Ascending aorta (tissue), 2 donors: ENCODE measurements at regions not wholly inside any gene's neighbourhood (a gene's known extent, or its start where the extent isn't known, plus 50 kb on each side); places are given as distances from the start of the nearest gene placed in this dataset.

Experiments used
- DNase-seq, 2 donors: peaks; one replicate each; pipeline ENCODE4 v3.0.0-alpha.2; 2019; ENCODE audit warnings: low spot score in 2 of 2
- H3K27ac ChIP-seq, 2 donors: fragments of 200-600 bp; sonication (generic); one replicate each; pipeline ENCODE4 v1.5.1; 2016 to 2017; ENCODE audit warnings: mild to moderate bottlenecking in 1 of 2
- H3K27me3 ChIP-seq: fragments of 200-600 bp; sonication (generic); one replicate; pipeline ENCODE4 v1.5.1; 2017
- H3K36me3 ChIP-seq, 2 donors: fragments of 200-600 bp; sonication (generic); one replicate each; pipeline ENCODE4 v1.5.1; 2016
- H3K4me1 ChIP-seq, 2 donors: fragments of 200-600 bp; sonication (generic); one replicate each; pipeline ENCODE4 v1.5.1; 2016 to 2017; ENCODE audit warnings: mild to moderate bottlenecking in 1 of 2
- H3K4me3 ChIP-seq, 2 donors: fragments of 200-600 bp; sonication (generic); one replicate each; pipeline ENCODE4 v1.5.1; 2016 to 2017; ENCODE audit warnings: mild to moderate bottlenecking in 1 of 2
- H3K9me3 ChIP-seq, 2 donors: fragments of 200-600 bp; sonication (generic); one replicate each; pipeline ENCODE4 v1.5.1; 2016
- CTCF ChIP-seq, 3 experiments: fragments of 200-600 bp in 2 of 3; fragments of 450-650 bp in 1 of 3; sonication (generic) in 2 of 3; IDR thresholded peaks; one replicate each; pipeline ENCODE4 v1.5.1; 2016 to 2019; ENCODE audit warnings: antibody characterized with exemption in 3 of 3, mild to moderate bottlenecking in 1 of 3, moderate library complexity in 1 of 3
- intact Hi-C: fragments of 100-400 bp; cut with DNase I; formaldehyde crosslinking; loops from one replicate; pipeline ENCODE4 v1.15.1; 2023

GRCh38 chr1:4152266-4152665 is 252.2 kb upstream of the C1orf174 start:
- no peak for DNase-seq
- Histone ChIP-seq H3K4me3 (no peak overlapping the region), H3K9me3 (no peaks in the 10 kb centered on the region), H3K27ac (no peak overlapping the region), H3K36me3 (no peaks in the 10 kb centered on the region), H3K27me3 (no peaks in the 10 kb centered on the region), H3K4me1 (no peaks in the 10 kb centered on the region)
- TF ChIP-seq CTCF (IDR thresholded peaks at IDR 0.05): no peak
- intact Hi-C loops: no loop called here

- Histone ChIP-seq H3K27me3 (no peaks in the 10 kb centered on the region), H3K36me3 (no peaks in the 10 kb centered on the region), H3K27ac (no peak overlapping the region), H3K9me3 (no peaks in the 10 kb centered on the region), H3K4me1 (no peaks in the 10 kb centered on the region), H3K4me3 (no peak overlapping the region)
- no peak for TF ChIP-seq CTCF (IDR thresholded peaks at IDR 0.05)
- intact Hi-C loops: no loop called here
- no peak for DNase-seq
Measured at GRCh38 chr1:4153571-4153970, 253.5 kb upstream of the C1orf174 start.

- TF ChIP-seq CTCF (IDR thresholded peaks at IDR 0.05): no peak
- intact Hi-C loops: no loop called here
- Histone ChIP-seq H3K27me3 (no peaks in the 10 kb centered on the region), H3K9me3 (no peaks in the 10 kb centered on the region), H3K4me3 (no peak overlapping the region), H3K4me1 (no peaks in the 10 kb centered on the region), H3K27ac (no peak overlapping the region), H3K36me3 (no peaks in the 10 kb centered on the region)
- DNase-seq: no peak
Measured at GRCh38 chr1:4156241-4156973, 256.3 kb upstream of the C1orf174 start.

- DNase-seq: no peak
- Histone ChIP-seq H3K36me3 (no peaks in the 10 kb centered on the region), H3K27me3 (no peaks in the 10 kb centered on the region), H3K27ac (no peak overlapping the region), H3K4me1 (no peaks in the 10 kb centered on the region), H3K9me3 (no peaks in the 10 kb centered on the region), H3K4me3 (no peak overlapping the region)
- intact Hi-C loops: no loop called here
- TF ChIP-seq CTCF (IDR thresholded peaks at IDR 0.05): no peak
Measured at GRCh38 chr1:4160181-4160580, 260.1 kb upstream of the C1orf174 start.

GRCh38 chr1:4161366-4162006 is 261.4 kb upstream of the C1orf174 start:
- H3K27me3 ChIP-seq: no peaks in the 10 kb centered on the region
- H3K36me3 ChIP-seq: no peaks in the 10 kb centered on the region
- no peak for DNase-seq
- no peaks in the 10 kb centered on the region for H3K4me1 ChIP-seq
- intact Hi-C loops: no loop called here
- no peak overlapping the region for H3K4me3 ChIP-seq
- H3K9me3 ChIP-seq: no peaks in the 10 kb centered on the region
- TF ChIP-seq CTCF (IDR thresholded peaks at IDR 0.05): no peak
- no peak overlapping the region for H3K27ac ChIP-seq
